K562 (cell line): ENCODE measurements at regions not wholly inside any gene's neighbourhood (a gene's known extent, or its start where the extent isn't known, plus 50 kb on each side); places are given as distances from the start of the nearest gene placed in this dataset.

ENCODE experiments used
- ATAC-seq: fragments of 200-7000 bp; cut with Tn5 transposase; 3 replicates; pipeline ENCODE4 v1.9.1; 2020; ENCODE audit warnings: moderate library complexity
- BruUV-seq: library from RNA; stranded (reverse); fragments of 400-500 nt; replicated peaks from 2 replicates; lab custom pipeline; 2021; lab: Mats Ljungman, UMichigan
- CTCF ChIA-PET: fragments of 300-600 bp; formaldehyde crosslinking; extraction: SDS; loops from one replicate; lab custom pipeline; 2021; ENCODE audit warnings: low intra/inter-chr PET ratio; lab: Yijun Ruan, JAX
- POLR2A ChIA-PET: fragments of 300-600, 350-650 bp; sonication (Branson Sonifier 250); formaldehyde crosslinking; extraction: SDS; loops from one replicate; lab custom pipeline; 2021; ENCODE audit warnings: antibody characterized with exemption, inconsistent platforms; lab: Yijun Ruan, JAX
- DNase-seq, 4 experiments: peaks; one replicate each; pipeline versions ENCODE4 v3.0.0 to v3.0.0-alpha.2; 2011 to 2018; ENCODE audit warnings: low spot score in 3 of 4, mixed read lengths in 3 of 4; ENCODE audit errors: extremely low read depth in 1 of 4
- FAIRE-seq: peaks from 2 replicates; lab custom pipeline; 2011; peaks lifted over from hg19 to GRCh38; lab: Jason Lieb, UNC
- H2AFZ ChIP-seq: 2 replicates; pipeline ENCODE4 v1.6.0; 2011; ENCODE audit warnings: low read depth, low read length, control low read depth, inconsistent platforms
- H3K27ac ChIP-seq: fragments of 200-600 bp; 3 replicates; pipeline ENCODE4 v1.8.0; 2011; ENCODE audit warnings: low read depth, mild to moderate bottlenecking, control low read depth, inconsistent platforms, low read length, moderate library complexity, mixed read lengths; ENCODE audit errors: extremely low read depth
- H3K27me3 ChIP-seq, 2 experiments: fragments of 300-600 bp in 1 of 2; 2 replicates in 1 of 2; 3 replicates in 1 of 2; pipeline versions ENCODE4 v1.6.0 to v1.8.0; 2011; ENCODE audit warnings: inconsistent platforms in 2 of 2, low read length in 2 of 2, mild to moderate bottlenecking in 1 of 2, mixed read lengths in 1 of 2, moderate library complexity in 1 of 2; ENCODE audit not compliant: control insufficient read depth in 2 of 2, insufficient read depth in 2 of 2
- H3K36me3 ChIP-seq: fragments of 300-600 bp; 3 replicates; pipeline ENCODE4 v1.8.0; 2011; ENCODE audit warnings: mild to moderate bottlenecking, low read length, inconsistent platforms; ENCODE audit not compliant: control insufficient read depth, insufficient read depth
- H3K4me1 ChIP-seq, 2 experiments: fragments of 200-600 bp in 1 of 2; replicated peaks in 1 of 2; 2 replicates in 1 of 2; 3 replicates in 1 of 2; pipeline versions ENCODE4 v1.5.1 to v1.8.0; 2011; ENCODE audit warnings: inconsistent platforms in 2 of 2, low read length in 2 of 2, mild to moderate bottlenecking in 1 of 2, mixed read lengths in 1 of 2, moderate library complexity in 1 of 2; ENCODE audit not compliant: control insufficient read depth in 2 of 2, insufficient read depth in 2 of 2
- H3K4me2 ChIP-seq: 2 replicates; pipeline ENCODE4 v1.6.1; 2011; ENCODE audit warnings: low read length, control low read depth, inconsistent platforms, mixed read lengths; ENCODE audit not compliant: insufficient read depth
- H3K4me3 ChIP-seq: fragments of 200-600 bp; sonication (generic), shearing (Covaris generic); 2 replicates; pipeline ENCODE4 v1.5.1; 2016; ENCODE audit warnings: control low read depth, inconsistent platforms
- H3K79me2 ChIP-seq: fragments of 200-600 bp; 3 replicates; pipeline ENCODE4 v1.8.0; 2011; ENCODE audit warnings: low read length, inconsistent platforms; ENCODE audit not compliant: control insufficient read depth, insufficient read depth
- H3K9ac ChIP-seq, 2 experiments: 2 replicates each; pipeline versions ENCODE4 v1.6.0 to v1.6.1; 2011; ENCODE audit warnings: low read depth in 2 of 2, low read length in 2 of 2, control low read depth in 1 of 2, inconsistent platforms in 1 of 2, mild to moderate bottlenecking in 1 of 2, mixed read lengths in 1 of 2; ENCODE audit not compliant: insufficient read depth in 1 of 2
- H3K9me1 ChIP-seq: one replicate; pipeline ENCODE4 v1.6.0; 2011; ENCODE audit warnings: inconsistent platforms, mild to moderate bottlenecking, low read length, moderate library complexity; ENCODE audit not compliant: control insufficient read depth, insufficient read depth
- H3K9me3 ChIP-seq: replicated peaks from 2 replicates; pipeline ENCODE4 v1.5.1; 2011; ENCODE audit warnings: low read depth, low read length, inconsistent platforms; ENCODE audit not compliant: control insufficient read depth, insufficient read depth
- H4K20me1 ChIP-seq: replicated peaks from 2 replicates; pipeline ENCODE4 v1.6.1; 2011; ENCODE audit warnings: low read length, inconsistent platforms, mixed read lengths; ENCODE audit not compliant: control insufficient read depth, insufficient read depth
- BRD9 ChIP-seq: fragments of 450-650 bp; IDR thresholded peaks from 2 replicates; pipeline ENCODE4 v1.6.1; 2018; ENCODE audit warnings: low read depth; ENCODE audit not compliant: partially characterized antibody
- FOXK1 ChIP-seq: sonication (generic); formaldehyde crosslinking; IDR thresholded peaks from 2 replicates; pipeline ENCODE4 v1.8.0; 2022; ENCODE audit warnings: missing genetic modification reagents, mild to moderate bottlenecking, borderline replicate concordance
- GABPB1 ChIP-seq: sonication (generic); formaldehyde crosslinking; IDR thresholded peaks from 2 replicates; pipeline ENCODE4 v1.8.0; 2022; ENCODE audit warnings: mild to moderate bottlenecking, missing genetic modification reagents
- HNRNPH1 ChIP-seq: fragments of 200-400 bp; formaldehyde crosslinking; optimal IDR thresholded peaks from 2 replicates; pipeline ENCODE3; 2017; ENCODE audit warnings: low read depth, mild to moderate bottlenecking, low read length, moderate library complexity
- JUND ChIP-seq, 2 experiments: IDR thresholded peaks; 2 replicates in 1 of 2; 3 replicates in 1 of 2; pipeline ENCODE4 v1.6.1; 2011; ENCODE audit warnings: borderline replicate concordance in 2 of 2, low read depth in 2 of 2, low read length in 2 of 2, improper control_type of control experiment in 1 of 2, missing biosample characterization in 1 of 2, missing genetic modification characterization in 1 of 2, missing genetic modification reagents in 1 of 2
- KLF1 ChIP-seq: fragments of 450-650 bp; IDR thresholded peaks from 2 replicates; pipeline ENCODE4 v1.6.1; 2016; ENCODE audit warnings: missing genetic modification characterization, missing compliant biosample characterization
- LEF1 ChIP-seq: fragments of 450-650 bp; IDR thresholded peaks from 2 replicates; pipeline ENCODE4 v1.6.1; 2016; ENCODE audit warnings: mild to moderate bottlenecking
- MAFF ChIP-seq: IDR thresholded peaks from 2 replicates; pipeline ENCODE4 v1.6.1; 2012; ENCODE audit warnings: low read length, improper control_type of control experiment
- MCM7 ChIP-seq, 2 experiments: fragments of 450-650 bp; IDR thresholded peaks; 2 replicates each; pipeline ENCODE4 v1.6.1; 2016 to 2018
- POLR2G ChIP-seq: fragments of 200-400 bp; formaldehyde crosslinking; IDR thresholded peaks from 2 replicates; pipeline ENCODE4 v1.6.1; 2017; ENCODE audit warnings: low read depth, mild to moderate bottlenecking, antibody characterized with exemption, low read length, moderate library complexity
- PPARD ChIP-seq: fragments of 250-450 bp; sonication (Bioruptor Pico); IDR thresholded peaks from 2 replicates; pipeline ENCODE4 v1.8.0; 2022; ENCODE audit warnings: inconsistent platforms, mild to moderate bottlenecking, moderate library complexity
- SLC30A9 ChIP-seq: fragments of 250-450 bp; sonication (Bioruptor Pico); IDR thresholded peaks from 2 replicates; pipeline ENCODE4 v1.8.0; 2022; ENCODE audit warnings: mild to moderate bottlenecking, moderate library complexity
- SREBF1 ChIP-seq: fragments of 150-350 bp; IDR thresholded peaks from 2 replicates; pipeline ENCODE4 v1.6.1; 2014; ENCODE audit warnings: antibody characterized with exemption, low read depth, low read length, borderline replicate concordance
- WGBS: fragments of 100-300 bp; shearing (Covaris generic); methylation state at CpG from one replicate; pipeline ENCODE4 v1.1.6; 2016; ENCODE audit warnings: low coverage, mixed read lengths; ENCODE audit not compliant: insufficient coverage; ENCODE audit errors: missing lambda C conversion rate; 5-methylcytosine and 5-hydroxymethylcytosine counted together
- in situ Hi-C: fragments of 300-500 bp; cut with MboI; formaldehyde crosslinking; loops from 4 replicates; pipeline ENCODE4 v1.15.0; 2018; ENCODE audit warnings: inconsistent platforms, mixed read lengths
- intact Hi-C: fragments of 100-400 bp; cut with micrococcal nuclease; formaldehyde crosslinking; loops from 2 replicates; pipeline ENCODE4 v1.14.2; 2022
- TF ChIP-seq, protein P1 (sequence below): IDR thresholded peaks from 2 replicates; pipeline ENCODE4 v1.6.1; 2012; ENCODE audit warnings: low read depth, low read length, improper control_type of control experiment, borderline replicate concordance

DNA sequence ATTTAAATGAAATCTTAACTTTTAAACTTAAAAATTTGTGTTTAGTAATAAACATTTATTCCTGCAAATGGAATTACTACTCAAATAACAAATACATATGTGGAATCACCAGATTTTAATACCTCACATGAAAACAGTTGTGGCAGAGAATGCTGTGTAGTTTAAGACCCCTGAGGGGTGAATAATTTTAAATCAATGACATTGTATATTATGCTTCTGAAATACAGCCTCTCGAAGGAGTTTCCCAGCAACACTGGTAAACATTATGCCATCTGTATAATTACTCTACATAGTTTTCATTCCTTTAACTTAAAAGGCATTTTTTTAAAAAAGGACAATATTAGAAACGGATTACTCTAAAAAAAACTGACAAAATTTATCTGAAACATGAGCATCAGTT lies 2313.3 kb downstream of the ARAP2 start:
- no peaks in the 10 kb centered on the region for H4K20me1 ChIP-seq
- DNase-seq (no peak), FAIRE-seq (no peak), ATAC-seq (no peak)
- in situ Hi-C loops (no loop called here), intact Hi-C loops (no loop called here)
- H3K4me3 ChIP-seq, result no peak overlapping the region
- no peaks in the 10 kb centered on the region for H3K9me3 ChIP-seq
- H3K27me3 ChIP-seq, result no peaks in the 10 kb centered on the region
- ChIA-PET POLR2A (no interaction called here), CTCF (no interaction called here)
- no peak overlapping the region for H2AFZ ChIP-seq
- no peak overlapping the region for H3K4me2 ChIP-seq
- no peak overlapping the region for H3K27ac ChIP-seq
- H3K4me1 ChIP-seq, result no peaks in the 10 kb centered on the region
- no peak overlapping the region for H3K9ac ChIP-seq
- H3K36me3 ChIP-seq, result no peaks in the 10 kb centered on the region
- BruUV-seq, result no TSS peak
- 12% methylated on average over 2 of the region's 2 CpGs for whole genome bisulfite sequencing
- TF ChIP-seq, protein P1, sequence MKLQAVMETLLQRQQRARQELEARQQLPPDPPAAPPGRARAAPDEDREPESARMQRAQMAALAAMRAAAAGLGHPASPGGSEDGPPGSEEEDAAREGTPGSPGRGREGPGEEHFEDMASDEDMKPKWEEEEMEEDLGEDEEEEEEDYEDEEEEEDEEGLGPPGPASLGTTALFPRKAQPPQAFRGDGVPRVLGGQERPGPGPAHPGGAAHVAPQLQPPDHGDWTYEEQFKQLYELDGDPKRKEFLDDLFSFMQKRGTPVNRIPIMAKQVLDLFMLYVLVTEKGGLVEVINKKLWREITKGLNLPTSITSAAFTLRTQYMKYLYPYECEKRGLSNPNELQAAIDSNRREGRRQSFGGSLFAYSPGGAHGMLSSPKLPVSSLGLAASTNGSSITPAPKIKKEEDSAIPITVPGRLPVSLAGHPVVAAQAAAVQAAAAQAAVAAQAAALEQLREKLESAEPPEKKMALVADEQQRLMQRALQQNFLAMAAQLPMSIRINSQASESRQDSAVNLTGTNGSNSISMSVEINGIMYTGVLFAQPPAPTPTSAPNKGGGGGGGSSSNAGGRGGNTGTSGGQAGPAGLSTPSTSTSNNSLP, result no peak
- TF ChIP-seq PPARD (no peak), SREBF1 (no peak)
- H3K79me2 ChIP-seq, result no peaks in the 10 kb centered on the region
- no peaks in the 10 kb centered on the region for H3K9me1 ChIP-seq

DNA sequence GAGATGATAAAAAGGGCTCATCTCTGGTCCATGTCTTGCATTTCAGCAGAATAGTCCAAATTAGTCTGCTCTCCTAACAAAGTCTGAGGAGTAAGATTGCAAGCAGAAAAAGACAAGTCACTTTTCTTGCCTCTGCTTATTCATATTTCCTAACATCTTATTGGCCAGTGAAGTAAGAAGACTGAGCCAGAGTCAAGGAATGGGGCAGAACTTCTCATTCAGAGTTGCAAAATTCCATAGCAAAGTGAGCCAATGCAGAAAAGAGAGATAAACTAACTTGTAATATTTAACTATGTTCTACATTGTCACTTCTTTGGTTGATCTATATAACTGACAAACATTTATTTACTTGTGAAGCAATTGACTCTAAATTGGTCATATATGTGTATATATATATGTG lies 2304.0 kb downstream of the ARAP2 start:
- ChIA-PET CTCF (no interaction called here), POLR2A (no interaction called here)
- no peaks in the 10 kb centered on the region for H3K9me1 ChIP-seq
- H3K4me2 ChIP-seq, result no peak overlapping the region
- DNase-seq, result no peak
- no peak for TF ChIP-seq HNRNPH1
- TF ChIP-seq FOXK1 (CRISPR knock-in tag), result no peak
- no peak for TF ChIP-seq LEF1
- no peak for TF ChIP-seq MCM7 (IDR thresholded peaks at IDR 0.05)
- TF ChIP-seq MAFF, result no peak
- TF ChIP-seq POLR2G, result no peak
- TF ChIP-seq KLF1 (tag), result no peak
- TF ChIP-seq SLC30A9, result no peak
- no peak for TF ChIP-seq GABPB1 (CRISPR knock-in tag)
- no peak for TF ChIP-seq JUND (IDR thresholded peaks at IDR 0.05; ENCODE audit: borderline replicate concordance, low read depth, low read length)
- TF ChIP-seq JUND (tag; IDR thresholded peaks at IDR 0.05; ENCODE audit: borderline replicate concordance, low read depth, low read length), result no peak
- no peak for TF ChIP-seq BRD9
- no peak overlapping the region for H3K27ac ChIP-seq
- no peak overlapping the region for H3K9ac ChIP-seq
- no peaks in the 10 kb centered on the region for H3K79me2 ChIP-seq
- no peaks in the 10 kb centered on the region for H3K4me1 ChIP-seq
- H3K36me3 ChIP-seq, result no peaks in the 10 kb centered on the region
- intact Hi-C loops (no loop called here), in situ Hi-C loops (no loop called here)
- H2AFZ ChIP-seq, result no peak overlapping the region
- H3K4me3 ChIP-seq, result no peak overlapping the region
- H3K9me3 ChIP-seq, result no peaks in the 10 kb centered on the region
- H4K20me1 ChIP-seq, result no peaks in the 10 kb centered on the region
- no peak for ATAC-seq
- no peak for FAIRE-seq
- H3K27me3 ChIP-seq, result no peaks in the 10 kb centered on the region
- BruUV-seq, result no TSS peak
